Ishikawa (cell line): ENCODE measurements at regions not wholly inside any gene's neighbourhood (a gene's known extent, or its start where the extent isn't known, plus 50 kb on each side); places are given as distances from the start of the nearest gene placed in this dataset.

Source experiments
- EP300 ChIP-seq: IDR thresholded peaks from 2 replicates; pipeline ENCODE4 v1.6.1; 2012; ENCODE audit warnings: borderline replicate concordance
- MAX ChIP-seq: IDR thresholded peaks from 2 replicates; pipeline ENCODE4 v1.6.1; 2012
- YY1 ChIP-seq: IDR thresholded peaks from 2 replicates; pipeline ENCODE4 v1.6.1; 2012; ENCODE audit warnings: low read depth
- ZBTB7A ChIP-seq: IDR thresholded peaks from 2 replicates; pipeline ENCODE4 v1.6.1; 2012; ENCODE audit warnings: low read depth
- TF ChIP-seq, protein P1 (sequence below): IDR thresholded peaks from 2 replicates; pipeline ENCODE4 v1.6.1; 2012
- TF ChIP-seq, protein P2 (sequence below): IDR thresholded peaks from 2 replicates; pipeline ENCODE4 v1.6.1; 2012; ENCODE audit warnings: low read depth, mild to moderate bottlenecking

DNA sequence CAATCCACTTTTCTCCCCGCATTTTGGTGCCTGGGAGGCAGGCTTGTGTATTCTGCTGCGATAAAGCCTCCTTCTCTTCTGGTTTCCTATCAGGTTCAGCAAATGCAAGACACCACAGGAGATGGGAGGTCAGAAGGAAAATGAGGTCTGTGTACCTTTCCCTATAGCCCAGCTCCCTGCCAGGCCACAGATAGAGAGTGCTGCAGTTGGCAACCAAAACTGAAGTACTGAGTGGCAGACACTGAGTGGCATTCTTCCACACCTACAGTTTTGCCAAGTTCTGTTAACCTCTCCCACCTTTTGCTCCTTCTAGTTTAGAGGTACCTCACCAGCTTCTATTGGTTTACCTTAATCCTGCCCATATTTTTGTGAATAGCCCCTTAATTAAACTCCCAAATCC is 948.4 kb downstream of the SORCS1 start:
- no peak for TF ChIP-seq EP300
- TF ChIP-seq, protein P1, sequence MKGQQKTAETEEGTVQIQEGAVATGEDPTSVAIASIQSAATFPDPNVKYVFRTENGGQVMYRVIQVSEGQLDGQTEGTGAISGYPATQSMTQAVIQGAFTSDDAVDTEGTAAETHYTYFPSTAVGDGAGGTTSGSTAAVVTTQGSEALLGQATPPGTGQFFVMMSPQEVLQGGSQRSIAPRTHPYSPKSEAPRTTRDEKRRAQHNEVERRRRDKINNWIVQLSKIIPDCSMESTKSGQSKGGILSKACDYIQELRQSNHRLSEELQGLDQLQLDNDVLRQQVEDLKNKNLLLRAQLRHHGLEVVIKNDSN = no peak
- TF ChIP-seq YY1 = no peak
- TF ChIP-seq, protein P2, sequence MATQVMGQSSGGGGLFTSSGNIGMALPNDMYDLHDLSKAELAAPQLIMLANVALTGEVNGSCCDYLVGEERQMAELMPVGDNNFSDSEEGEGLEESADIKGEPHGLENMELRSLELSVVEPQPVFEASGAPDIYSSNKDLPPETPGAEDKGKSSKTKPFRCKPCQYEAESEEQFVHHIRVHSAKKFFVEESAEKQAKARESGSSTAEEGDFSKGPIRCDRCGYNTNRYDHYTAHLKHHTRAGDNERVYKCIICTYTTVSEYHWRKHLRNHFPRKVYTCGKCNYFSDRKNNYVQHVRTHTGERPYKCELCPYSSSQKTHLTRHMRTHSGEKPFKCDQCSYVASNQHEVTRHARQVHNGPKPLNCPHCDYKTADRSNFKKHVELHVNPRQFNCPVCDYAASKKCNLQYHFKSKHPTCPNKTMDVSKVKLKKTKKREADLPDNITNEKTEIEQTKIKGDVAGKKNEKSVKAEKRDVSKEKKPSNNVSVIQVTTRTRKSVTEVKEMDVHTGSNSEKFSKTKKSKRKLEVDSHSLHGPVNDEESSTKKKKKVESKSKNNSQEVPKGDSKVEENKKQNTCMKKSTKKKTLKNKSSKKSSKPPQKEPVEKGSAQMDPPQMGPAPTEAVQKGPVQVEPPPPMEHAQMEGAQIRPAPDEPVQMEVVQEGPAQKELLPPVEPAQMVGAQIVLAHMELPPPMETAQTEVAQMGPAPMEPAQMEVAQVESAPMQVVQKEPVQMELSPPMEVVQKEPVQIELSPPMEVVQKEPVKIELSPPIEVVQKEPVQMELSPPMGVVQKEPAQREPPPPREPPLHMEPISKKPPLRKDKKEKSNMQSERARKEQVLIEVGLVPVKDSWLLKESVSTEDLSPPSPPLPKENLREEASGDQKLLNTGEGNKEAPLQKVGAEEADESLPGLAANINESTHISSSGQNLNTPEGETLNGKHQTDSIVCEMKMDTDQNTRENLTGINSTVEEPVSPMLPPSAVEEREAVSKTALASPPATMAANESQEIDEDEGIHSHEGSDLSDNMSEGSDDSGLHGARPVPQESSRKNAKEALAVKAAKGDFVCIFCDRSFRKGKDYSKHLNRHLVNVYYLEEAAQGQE = no peak
- no peak for TF ChIP-seq MAX
- no peak for TF ChIP-seq ZBTB7A
